ENCODE measurements at regions not wholly inside any gene's neighbourhood (a gene's known extent, or its start where the extent isn't known, plus 50 kb on each side); places are given as distances from the start of the nearest gene placed in this dataset.

GRCh38 chr2:239905884-239906654 is 119.1 kb downstream of the NDUFA10 start:
- TF ChIP-seq TEAD1 (CRISPR knock-in tag; IDR thresholded peaks at IDR 0.05) (no peak), RBM14 (IDR thresholded peaks at IDR 0.05; ENCODE audit: borderline replicate concordance, insufficient read depth, low read depth, low read length) (no peak)
